ENCODE measurements at regions not wholly inside any gene's neighbourhood (a gene's known extent, or its start where the extent isn't known, plus 50 kb on each side); places are given as distances from the start of the nearest gene placed in this dataset.
A peak's percentile ranks its signal among the peaks of the same experiment; 100 is the strongest.

GRCh38 chr1:101081496-101082488, 56.2 kb upstream of the DPH5 start:
- Mint-ChIP-seq H3K27me3 (ENCODE audit: low read depth in 3 of 3) (peaks cover 2 to 4% (median 3%) of the 10 kb centered on the region in 3 donors), H3K4me1 (peaks cover 26 to 49% of the 10 kb centered on the region in 2 donors), H3K4me3 (peak overlapping the region; percentile 79 to 90 (median 82)), H3K36me3 (peaks cover 11 to 28% (median 21%) of the 10 kb centered on the region in 3 donors), H3K9me3 (no peaks in the 10 kb centered on the region), H3K27ac (peak overlapping the region; percentile 88 to 98 (median 90))
- peak; percentile 72 to 77 (median 72) for DNase-seq

DNA sequence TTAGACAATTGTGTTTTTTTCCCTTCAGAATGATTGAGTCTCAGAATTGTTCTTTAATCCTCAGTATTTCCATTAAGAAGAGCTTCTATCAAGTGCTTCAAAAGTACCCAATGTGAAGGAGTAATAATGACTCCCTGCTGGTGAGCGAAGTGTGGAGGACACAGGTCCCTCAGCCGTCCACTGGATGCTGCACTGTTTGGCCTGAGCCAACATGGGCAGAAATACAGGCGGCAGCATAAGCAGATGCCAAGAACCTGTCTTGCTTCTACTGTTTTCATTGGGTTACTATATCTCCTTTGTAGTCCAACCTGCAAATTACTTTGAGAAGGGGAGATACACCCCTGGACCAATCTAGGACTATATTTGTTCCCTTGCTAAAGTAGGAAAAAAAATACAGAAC, 55.3 kb upstream of the DPH5 start:
- Mint-ChIP-seq H3K27me3 (ENCODE audit: low read depth in 3 of 3) (peaks cover 2 to 4% (median 3%) of the 10 kb centered on the region in 3 donors), H3K4me1 (peaks cover 26 to 49% of the 10 kb centered on the region in 2 donors), H3K36me3 (peaks cover 14 to 34% (median 21%) of the 10 kb centered on the region in 3 donors), H3K4me3 (peak overlapping the region in 4 of 5 donors; percentile 79 to 90 (median 83)), H3K9me3 (no peaks in the 10 kb centered on the region), H3K27ac (peak overlapping the region; percentile 88 to 98 (median 90))
- no peak for DNase-seq

- Mint-ChIP-seq H3K27ac (peak overlapping the region in 2 of 6 donors; percentile 45 to 69), H3K9me3 (no peaks in the 10 kb centered on the region), H3K4me1 (peaks cover 26 to 45% of the 10 kb centered on the region in 2 donors), H3K4me3 (no peak overlapping the region), H3K36me3 (peaks cover 12 to 30% (median 19%) of the 10 kb centered on the region in 3 donors), H3K27me3 (ENCODE audit: low read depth in 3 of 3) (peaks cover 2 to 4% (median 3%) of the 10 kb centered on the region in 3 donors)
- DNase-seq: no peak
Measured at GRCh38 chr1:101079341-101079740, 53.8 kb upstream of the DPH5 start.

- Mint-ChIP-seq H3K36me3 (peaks cover 5 to 34% (median 19%) of the 10 kb centered on the region in 3 donors), H3K4me1 (peaks cover 21 to 32% of the 10 kb centered on the region in 2 donors), H3K27me3 (ENCODE audit: low read depth in 3 of 3) (peaks cover 2% of the 10 kb centered on the region in 3 donors), H3K27ac (no peak overlapping the region), H3K9me3 (no peaks in the 10 kb centered on the region), H3K4me3 (no peak overlapping the region)
- no peak for DNase-seq
Measured at GRCh38 chr1:101077849-101078248, 52.3 kb upstream of the DPH5 start.

DNA sequence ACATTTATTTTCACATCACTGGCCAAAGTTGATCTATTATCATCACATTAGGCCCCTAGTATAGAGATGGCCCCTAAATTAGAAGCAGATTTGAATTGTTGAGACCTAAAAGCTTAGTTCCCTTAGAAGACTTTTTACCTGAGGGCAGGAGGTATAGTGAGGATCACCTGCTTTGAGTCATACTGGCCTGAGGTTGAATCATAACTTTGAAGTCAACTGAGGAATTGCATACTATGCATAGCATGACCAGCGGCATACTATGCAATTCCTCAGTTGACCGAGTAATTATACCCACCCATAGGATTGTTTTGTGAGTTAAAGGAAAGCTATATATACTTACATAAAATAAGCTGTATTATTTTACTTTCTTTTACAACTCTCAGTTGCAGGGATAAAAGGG, 50.3 kb upstream of the DPH5 start:
- Mint-ChIP-seq H3K9me3 (no peaks in the 10 kb centered on the region), H3K4me1 (peaks cover 5 to 12% of the 10 kb centered on the region in 2 donors), H3K27me3 (ENCODE audit: low read depth in 3 of 3) (no peaks in the 10 kb centered on the region), H3K36me3 (peaks cover 0 to 30% (median 19%) of the 10 kb centered on the region in 3 donors), H3K4me3 (no peak overlapping the region), H3K27ac (peak overlapping the region in 1 of 6 donors; percentile 45)
- no peak for DNase-seq
